GM23248 (cell line): ENCODE measurements at regions not wholly inside any gene's neighbourhood (a gene's known extent, or its start where the extent isn't known, plus 50 kb on each side); places are given as distances from the start of the nearest gene placed in this dataset.

ENCODE experiments used
- EZH2 ChIP-seq: fragments of 200-600 bp; sonication (generic); IDR thresholded peaks from 2 replicates; pipeline ENCODE4 v1.6.1; 2018; ENCODE audit warnings: antibody characterized with exemption, mild to moderate bottlenecking; ENCODE audit not compliant: insufficient read depth, poor library complexity, severe bottlenecking
- EZH2phosphoT487 ChIP-seq: fragments of 200-600 bp; sonication (generic); IDR thresholded peaks from 2 replicates; pipeline ENCODE4 v1.6.1; 2018; ENCODE audit warnings: antibody characterized with exemption, moderate library complexity, mild to moderate bottlenecking, low read depth; ENCODE audit not compliant: insufficient read depth

- TF ChIP-seq EZH2phosphoT487: no peak
- TF ChIP-seq EZH2: no peak
Measured at GRCh38 chr2:146094185-146094584, 1574.3 kb upstream of the ZEB2 start.
